Astrocyte of the hippocampus (primary cell): ENCODE measurements at regions not wholly inside any gene's neighbourhood (a gene's known extent, or its start where the extent isn't known, plus 50 kb on each side); places are given as distances from the start of the nearest gene placed in this dataset.
A peak's percentile ranks its signal among the peaks of the same experiment; 100 is the strongest.
"Not testable (repeated sequence)": the region's sequence is repeated elsewhere in the genome, so short reads cannot be mapped to it uniquely, and the experiment has no call there.

ENCODE experiments used
- DNase-seq: peaks from one replicate; pipeline ENCODE4 v3.0.0; 2011; ENCODE audit warnings: low read depth, low spot score

DNA sequence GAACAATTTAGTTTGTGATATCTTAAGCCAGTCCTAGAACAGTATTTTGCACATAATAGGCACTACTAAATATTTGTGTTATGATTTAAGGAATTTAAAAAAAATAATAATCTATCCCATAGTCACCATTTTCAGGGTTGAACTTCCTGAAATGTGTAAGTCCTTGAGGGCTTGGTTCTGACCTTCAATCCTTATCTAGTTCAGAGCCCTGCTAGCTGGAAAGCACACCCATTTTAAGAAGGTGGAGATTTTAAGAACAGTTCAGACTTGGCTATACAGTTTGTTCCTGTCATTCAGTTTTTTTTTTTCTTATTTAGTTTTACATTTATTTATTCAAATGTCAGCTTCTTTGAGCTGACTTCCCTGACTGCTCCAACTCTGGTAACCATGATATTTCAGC lies 183.4 kb upstream of the MAGI2 start:
- DNase-seq = no peak

GRCh38 chr7:79625921-79626320 lies 172.5 kb upstream of the MAGI2 start:
- not testable (repeated sequence) for DNase-seq

- no peak for DNase-seq
Measured at GRCh38 chr7:79624336-79624735, 170.9 kb upstream of the MAGI2 start.

GRCh38 chr7:79622781-79623180 lies 169.3 kb upstream of the MAGI2 start:
- DNase-seq = no peak

DNA sequence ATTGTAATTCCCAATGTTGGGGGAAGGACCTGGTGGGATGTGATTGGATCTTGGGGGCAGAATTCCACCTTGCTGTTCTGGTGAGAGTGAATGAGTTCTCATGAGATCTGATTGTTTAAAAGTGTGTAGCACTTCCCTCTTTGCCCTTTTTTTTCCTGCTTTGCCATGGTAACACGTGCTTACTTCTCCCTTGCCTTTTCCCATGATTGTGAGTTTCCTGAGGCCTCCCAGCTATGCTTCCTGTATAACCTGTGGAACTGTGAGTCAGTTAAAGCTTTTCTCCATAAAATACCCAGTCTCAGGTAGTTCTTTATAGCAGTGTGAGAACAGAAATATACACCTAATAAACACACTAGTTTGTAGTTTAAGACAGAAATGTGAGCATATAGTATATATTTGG lies 166.8 kb upstream of the MAGI2 start:
- DNase-seq = no peak

DNA sequence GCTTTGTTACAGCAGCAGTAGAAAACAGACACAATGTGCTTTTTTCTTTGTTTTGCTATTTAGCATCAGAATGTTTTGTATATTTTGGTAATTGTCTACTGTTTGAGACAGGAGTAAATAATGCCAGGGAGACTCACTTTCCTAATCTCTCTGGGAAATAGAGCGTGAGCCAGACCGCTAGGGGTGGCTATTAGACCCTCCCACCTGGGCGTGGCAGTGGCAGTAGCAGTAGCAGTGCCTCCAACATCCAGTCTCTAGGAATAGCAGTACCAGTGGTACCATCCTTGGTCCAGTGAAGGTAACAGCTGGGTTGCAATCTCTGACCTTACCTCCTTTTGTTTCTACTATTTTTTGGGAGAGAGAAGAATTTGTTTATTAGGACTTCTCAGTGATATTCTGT lies 165.7 kb upstream of the MAGI2 start:
- DNase-seq = no peak

GRCh38 chr7:79615871-79616640 lies 162.6 kb upstream of the MAGI2 start:
- DNase-seq = no peak

DNA sequence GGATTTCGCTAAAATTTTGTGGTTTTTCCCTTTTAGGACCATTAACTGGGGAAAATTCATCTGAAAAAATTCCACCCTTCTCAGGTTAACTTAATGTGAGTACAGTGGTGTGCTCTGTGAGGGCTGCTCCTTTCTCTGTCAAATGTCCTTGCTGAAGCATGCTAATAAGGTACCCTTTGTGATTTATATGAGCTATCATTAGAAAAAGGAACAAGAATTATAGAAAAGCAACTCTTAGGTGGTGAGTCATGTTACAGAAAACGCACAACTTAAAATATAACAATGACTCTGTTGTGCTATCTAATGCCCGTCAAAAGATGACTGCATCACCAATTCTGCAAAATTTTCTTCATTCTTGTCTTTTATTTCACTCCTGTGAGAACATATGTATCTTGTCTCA lies 162.0 kb upstream of the MAGI2 start:
- DNase-seq = peak; percentile 29

DNA sequence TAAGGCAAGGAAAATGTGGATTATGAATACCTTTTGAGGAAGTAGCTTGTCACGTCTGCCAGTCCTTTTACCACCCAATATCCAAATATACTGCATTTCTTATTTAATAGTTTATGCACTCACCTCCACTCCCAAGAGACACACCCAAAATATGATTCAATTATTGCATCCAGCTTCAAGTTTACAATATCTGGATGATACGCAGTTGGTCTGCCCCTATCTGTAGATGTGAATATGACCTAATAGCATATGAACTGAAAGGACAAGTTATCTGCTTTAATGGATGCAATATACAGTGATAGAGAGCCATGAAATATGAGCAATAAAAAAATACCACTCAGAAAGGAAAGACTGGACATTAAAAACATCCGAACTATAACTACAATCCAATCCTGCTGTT lies 159.4 kb upstream of the MAGI2 start:
- no peak for DNase-seq

DNA sequence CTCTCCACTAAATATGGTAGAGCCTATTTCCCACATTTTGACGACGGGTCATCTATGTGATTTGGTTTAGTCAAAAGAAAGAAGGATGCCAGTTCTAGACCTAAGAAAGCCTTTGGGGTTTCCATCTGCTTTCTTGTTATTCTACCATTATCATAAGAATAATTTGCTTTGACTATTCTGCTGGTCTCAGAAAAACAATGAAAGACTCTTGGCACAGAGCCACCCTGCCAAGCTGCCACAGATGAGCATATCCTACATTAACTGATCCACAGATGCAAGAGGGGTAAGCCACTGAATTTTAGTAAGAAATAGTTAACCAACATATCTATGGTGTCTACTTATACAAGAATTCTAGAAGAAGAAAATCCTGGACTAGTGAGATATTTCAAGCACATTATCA lies 158.6 kb upstream of the MAGI2 start:
- DNase-seq = peak; percentile 6

DNA sequence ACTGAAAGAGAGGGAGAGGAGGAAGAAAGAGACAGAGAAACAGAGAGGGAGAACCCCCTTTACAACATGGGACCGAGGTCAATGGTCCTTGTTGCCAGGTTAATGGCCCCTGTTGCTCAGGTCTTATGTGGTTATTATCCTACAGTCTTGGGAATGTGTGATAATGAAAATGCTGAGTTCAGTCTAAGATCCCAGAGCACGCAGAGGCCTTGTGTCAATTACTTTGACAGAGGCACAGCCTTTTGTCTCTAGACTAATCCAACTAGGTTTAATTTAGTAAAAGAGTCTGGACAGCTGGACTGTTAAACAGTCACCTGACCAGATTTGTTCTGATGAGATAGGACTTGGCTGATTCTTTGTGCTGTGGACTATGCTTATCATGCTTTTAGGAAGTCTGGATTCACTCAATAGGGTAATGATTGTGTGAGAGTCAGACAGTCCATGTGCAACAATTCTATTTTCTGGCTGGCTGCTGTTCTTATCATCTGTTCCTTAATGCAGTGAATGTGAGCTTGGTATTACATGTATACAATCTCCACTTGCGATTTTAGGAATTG lies 157.4 kb upstream of the MAGI2 start:
- DNase-seq = peak; percentile 15

GRCh38 chr7:79610313-79610712 lies 156.8 kb upstream of the MAGI2 start:
- peak; percentile 73 for DNase-seq

GRCh38 chr7:79608005-79608404 lies 154.5 kb upstream of the MAGI2 start:
- no peak for DNase-seq

GRCh38 chr7:79604841-79605240 lies 151.4 kb upstream of the MAGI2 start:
- no peak for DNase-seq

GRCh38 chr7:79598351-79598750 lies 144.9 kb upstream of the MAGI2 start:
- DNase-seq = no peak

GRCh38 chr7:79594671-79595070 lies 141.2 kb upstream of the MAGI2 start:
- DNase-seq = not testable (repeated sequence)

GRCh38 chr7:79593866-79594301 lies 140.4 kb upstream of the MAGI2 start:
- no peak for DNase-seq

DNA sequence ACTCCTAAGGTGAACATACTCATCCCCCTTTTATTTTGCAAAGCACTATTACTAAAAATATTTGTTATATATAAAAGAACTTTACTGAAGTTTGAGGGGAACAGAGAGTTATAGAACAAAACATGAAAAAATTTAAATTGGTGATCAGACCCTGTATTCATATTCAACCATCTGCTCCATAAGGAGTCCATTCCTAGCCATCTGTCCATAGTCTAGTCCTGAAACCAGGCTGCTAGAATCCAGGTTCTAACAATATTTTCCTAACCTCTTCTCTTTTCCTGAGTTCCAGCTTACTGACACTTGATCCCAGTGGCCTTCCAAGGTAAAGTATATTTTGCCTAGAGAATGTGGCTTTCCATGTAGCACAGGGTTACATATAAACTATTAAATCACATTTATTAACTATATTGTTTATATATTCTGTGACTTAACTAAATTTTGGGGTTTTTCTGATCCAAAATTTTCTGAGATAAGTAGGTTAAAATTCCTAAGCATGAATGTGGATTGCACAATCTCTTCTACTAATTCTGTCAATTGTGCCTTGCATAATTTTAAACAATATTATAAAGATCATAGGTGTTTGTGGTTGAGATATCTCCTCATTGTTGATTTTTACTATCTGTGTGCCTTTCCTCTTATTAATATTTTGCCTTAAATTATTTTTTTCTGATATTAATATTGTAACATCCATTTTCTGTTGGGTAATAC lies 137.6 kb upstream of the MAGI2 start:
- no peak for DNase-seq

- no peak for DNase-seq
Measured at GRCh38 chr7:79590391-79590790, 136.9 kb upstream of the MAGI2 start.

DNA sequence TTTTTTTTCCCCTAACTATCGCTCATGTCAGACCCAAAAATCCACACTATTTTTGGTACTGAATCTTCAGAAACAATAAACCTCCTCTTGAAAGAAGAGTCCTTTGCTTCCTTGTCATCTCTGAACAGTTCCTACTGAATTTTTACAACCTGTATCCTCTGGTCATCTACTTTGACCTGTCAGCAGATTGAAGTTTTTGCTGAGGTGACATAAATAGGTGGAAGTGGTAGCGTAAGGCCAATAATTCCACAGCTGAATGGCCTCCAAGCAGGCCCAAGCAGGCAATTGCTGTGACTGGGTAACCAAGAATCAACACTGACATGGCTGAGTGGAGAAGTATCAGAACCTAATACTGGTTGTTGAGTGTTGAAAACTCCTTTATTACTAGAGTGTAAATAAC lies 117.4 kb upstream of the MAGI2 start:
- DNase-seq = no peak

GRCh38 chr7:79563821-79564522 lies 110.5 kb upstream of the MAGI2 start:
- no peak for DNase-seq

GRCh38 chr7:79555571-79555970 lies 102.1 kb upstream of the MAGI2 start:
- DNase-seq = no peak
